Body of pancreas (tissue), 4 donors: ENCODE measurements at regions not wholly inside any gene's neighbourhood (a gene's known extent, or its start where the extent isn't known, plus 50 kb on each side); places are given as distances from the start of the nearest gene placed in this dataset.

Experiments
- POLR2A ChIP-seq, 3 donors: fragments of 450-650 bp; IDR thresholded peaks; one replicate each; pipeline ENCODE4 v1.6.1; 2016; ENCODE audit warnings: antibody characterized with exemption in 3 of 3, mild to moderate bottlenecking in 2 of 3
- TF ChIP-seq, protein P1 (sequence below), 7 experiments: fragments of 450-650 bp in 4 of 7; fragments of 200-600 bp in 3 of 7; sonication (generic) in 3 of 7; IDR thresholded peaks; one replicate each; pipeline ENCODE4 v1.5.1; 2016 to 2019; ENCODE audit warnings: antibody characterized with exemption in 7 of 7

DNA sequence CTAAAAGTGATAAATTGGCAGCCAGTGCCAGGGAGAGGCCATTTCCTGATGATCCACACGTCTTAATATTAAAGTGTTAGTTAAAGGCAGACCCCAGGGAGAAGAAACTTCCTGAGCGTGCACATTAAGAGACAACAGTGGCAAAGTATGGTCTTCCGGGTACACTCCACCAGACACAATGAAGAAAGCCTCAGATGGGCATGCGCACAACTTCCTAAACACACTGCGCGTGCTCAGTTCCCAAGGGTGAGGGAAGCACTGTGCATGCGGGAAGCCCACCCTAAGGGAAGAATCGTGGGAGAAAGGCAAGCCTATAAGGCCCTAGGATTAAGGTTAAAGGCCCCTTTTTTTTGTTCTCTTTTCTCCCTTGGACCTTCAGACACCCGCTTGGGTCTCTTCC, 140.7 kb upstream of the CDKN3 start:
- TF ChIP-seq, protein P1, sequence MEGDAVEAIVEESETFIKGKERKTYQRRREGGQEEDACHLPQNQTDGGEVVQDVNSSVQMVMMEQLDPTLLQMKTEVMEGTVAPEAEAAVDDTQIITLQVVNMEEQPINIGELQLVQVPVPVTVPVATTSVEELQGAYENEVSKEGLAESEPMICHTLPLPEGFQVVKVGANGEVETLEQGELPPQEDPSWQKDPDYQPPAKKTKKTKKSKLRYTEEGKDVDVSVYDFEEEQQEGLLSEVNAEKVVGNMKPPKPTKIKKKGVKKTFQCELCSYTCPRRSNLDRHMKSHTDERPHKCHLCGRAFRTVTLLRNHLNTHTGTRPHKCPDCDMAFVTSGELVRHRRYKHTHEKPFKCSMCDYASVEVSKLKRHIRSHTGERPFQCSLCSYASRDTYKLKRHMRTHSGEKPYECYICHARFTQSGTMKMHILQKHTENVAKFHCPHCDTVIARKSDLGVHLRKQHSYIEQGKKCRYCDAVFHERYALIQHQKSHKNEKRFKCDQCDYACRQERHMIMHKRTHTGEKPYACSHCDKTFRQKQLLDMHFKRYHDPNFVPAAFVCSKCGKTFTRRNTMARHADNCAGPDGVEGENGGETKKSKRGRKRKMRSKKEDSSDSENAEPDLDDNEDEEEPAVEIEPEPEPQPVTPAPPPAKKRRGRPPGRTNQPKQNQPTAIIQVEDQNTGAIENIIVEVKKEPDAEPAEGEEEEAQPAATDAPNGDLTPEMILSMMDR (IDR thresholded peaks at IDR 0.05) = no peak
- no peak for TF ChIP-seq POLR2A (IDR thresholded peaks at IDR 0.05)
